Neural cell (in vitro differentiated cells): ENCODE measurements at regions not wholly inside any gene's neighbourhood (a gene's known extent, or its start where the extent isn't known, plus 50 kb on each side); places are given as distances from the start of the nearest gene placed in this dataset.

ENCODE experiments used
- H2AFZ ChIP-seq: fragments of 200-600, 300-800 bp; sonication (generic), shearing (Covaris generic); 2 replicates; pipeline ENCODE4 v1.6.0; 2014; ENCODE audit warnings: low read depth, mild to moderate bottlenecking, antibody characterized with exemption, low read length, moderate library complexity
- H3F3A ChIP-seq: fragments of 200-600 bp; shearing (Covaris generic); 2 replicates; pipeline ENCODE4 v1.6.1; 2016; ENCODE audit warnings: mild to moderate bottlenecking, moderate library complexity, mixed read lengths, antibody characterized with exemption, low read length; ENCODE audit not compliant: insufficient read depth, poor library complexity, severe bottlenecking
- H3K27ac ChIP-seq: fragments of 200-600, 300-800 bp; sonication (generic), shearing (Covaris generic); 2 replicates; pipeline ENCODE4 v1.5.1; 2014; ENCODE audit warnings: mild to moderate bottlenecking, low read length, moderate library complexity
- H3K27me3 ChIP-seq: fragments of 300-800, 200-600 bp; sonication (generic), shearing (Covaris generic); 2 replicates; pipeline ENCODE4 v1.6.0; 2014; ENCODE audit warnings: mild to moderate bottlenecking, low read depth, low read length, moderate library complexity; ENCODE audit not compliant: insufficient read depth
- H3K36me3 ChIP-seq: fragments of 300-800, 200-600 bp; sonication (generic), shearing (Covaris generic); 2 replicates; pipeline ENCODE4 v1.5.1; 2014; ENCODE audit warnings: mild to moderate bottlenecking, antibody characterized with exemption, low read length, moderate library complexity; ENCODE audit not compliant: insufficient read depth
- H3K4me2 ChIP-seq: fragments of 300-800, 200-600 bp; sonication (generic), shearing (Covaris generic); 2 replicates; pipeline ENCODE4 v1.6.0; 2014; ENCODE audit warnings: mild to moderate bottlenecking, low read length
- H3K4me3 ChIP-seq: fragments of 300-800, 200-600 bp; sonication (generic), shearing (Covaris generic); 2 replicates; pipeline ENCODE4 v1.5.1; 2014; ENCODE audit warnings: mild to moderate bottlenecking, low read length, moderate library complexity
- H3K79me2 ChIP-seq: fragments of 200-600 bp; shearing (Covaris generic); replicated peaks from 2 replicates; pipeline ENCODE4 v1.6.0; 2014; ENCODE audit warnings: mild to moderate bottlenecking, low read length, moderate library complexity; ENCODE audit not compliant: insufficient read depth
- H3K9ac ChIP-seq: fragments of 300-800, 200-600 bp; sonication (generic), shearing (Covaris generic); 2 replicates; pipeline ENCODE4 v1.6.1; 2016; ENCODE audit warnings: mild to moderate bottlenecking, low read length, mixed read lengths
- H3K9me2 ChIP-seq: fragments of 200-600 bp; shearing (Covaris generic); 2 replicates; pipeline ENCODE4 v1.6.1; 2016; ENCODE audit warnings: mild to moderate bottlenecking, low read length, mixed read lengths; ENCODE audit not compliant: insufficient read depth
- H3K9me3 ChIP-seq: fragments of 200-600, 300-800 bp; sonication (generic), shearing (Covaris generic); 2 replicates; pipeline ENCODE4 v1.6.1; 2016; ENCODE audit warnings: mild to moderate bottlenecking, mixed run types, low read length, moderate library complexity, mixed read lengths
- H4K20me1 ChIP-seq: fragments of 200-600 bp; shearing (Covaris generic); 2 replicates; pipeline ENCODE4 v1.6.1; 2016; ENCODE audit warnings: mild to moderate bottlenecking, mixed run types; ENCODE audit not compliant: insufficient read depth
- CTCF ChIP-seq: fragments of 450-650 bp; IDR thresholded peaks from 2 replicates; pipeline ENCODE4 v1.5.1; 2014; ENCODE audit warnings: antibody characterized with exemption, mild to moderate bottlenecking, moderate library complexity; ENCODE audit not compliant: poor library complexity, severe bottlenecking
- EP300 ChIP-seq: fragments of 450-650 bp; conservative IDR thresholded peaks from 2 replicates; pipeline ENCODE4 v1.6.1; 2014; ENCODE audit warnings: antibody characterized with exemption, mild to moderate bottlenecking, moderate library complexity; ENCODE audit not compliant: poor library complexity, severe bottlenecking
- EZH2 ChIP-seq: fragments of 200-600, 300-800 bp; shearing (Covaris generic), sonication (generic); IDR thresholded peaks from 2 replicates; pipeline ENCODE4 v1.6.1; 2014; ENCODE audit warnings: antibody characterized with exemption, low read length, borderline replicate concordance, mild to moderate bottlenecking; ENCODE audit not compliant: insufficient read depth, poor library complexity, severe bottlenecking
- MXI1 ChIP-seq: fragments of 450-650 bp; conservative IDR thresholded peaks from 2 replicates; pipeline ENCODE4 v1.6.1; 2014; ENCODE audit warnings: antibody characterized with exemption, mild to moderate bottlenecking; ENCODE audit not compliant: poor library complexity, severe bottlenecking
- POLR2AphosphoS5 ChIP-seq: IDR thresholded peaks from 2 replicates; pipeline ENCODE4 v1.6.1; 2012
- RAD21 ChIP-seq: fragments of 450-650 bp; conservative IDR thresholded peaks from 2 replicates; pipeline ENCODE4 v1.6.1; 2014; ENCODE audit warnings: antibody characterized with exemption, mild to moderate bottlenecking, moderate library complexity
- SMC3 ChIP-seq: fragments of 450-650 bp; conservative IDR thresholded peaks from 2 replicates; pipeline ENCODE4 v1.6.1; 2014; ENCODE audit warnings: antibody characterized with exemption, mild to moderate bottlenecking, moderate library complexity; ENCODE audit not compliant: poor library complexity
- TAF1 ChIP-seq: IDR thresholded peaks from 2 replicates; pipeline ENCODE4 v1.6.1; 2012; ENCODE audit warnings: low read depth
- TF ChIP-seq, protein P1 (sequence below): IDR thresholded peaks from 2 replicates; pipeline ENCODE4 v1.6.1; 2012; ENCODE audit warnings: borderline replicate concordance

DNA sequence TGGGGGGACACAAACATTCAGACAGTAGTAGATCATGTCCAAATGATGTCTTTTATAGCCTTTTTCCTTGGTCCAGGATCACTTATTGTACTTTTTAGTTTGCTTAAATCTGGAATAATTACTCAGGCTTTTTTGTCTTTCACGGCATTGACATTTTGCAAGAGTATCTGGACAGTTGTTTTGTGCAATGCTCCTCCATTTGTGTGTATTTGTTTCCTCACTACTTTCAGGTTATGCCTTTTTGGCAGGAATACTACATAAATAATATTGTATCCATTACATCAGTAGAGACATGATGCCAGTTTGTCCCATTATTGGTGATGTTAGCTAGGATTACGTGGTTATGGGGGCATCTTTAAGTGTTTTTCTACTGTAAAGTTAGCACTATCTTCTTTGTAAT lies 238.3 kb downstream of the MAN2A1 start:
- Histone ChIP-seq H3K36me3 (no peaks in the 10 kb centered on the region), H3K79me2 (no peaks in the 10 kb centered on the region), H3K9me3 (no peaks in the 10 kb centered on the region), H4K20me1 (no peaks in the 10 kb centered on the region), H3K27me3 (no peaks in the 10 kb centered on the region), H3K9ac (no peak overlapping the region), H3F3A (no peaks in the 10 kb centered on the region), H2AFZ (no peak overlapping the region), H3K4me3 (no peak overlapping the region), H3K9me2 (no peaks in the 10 kb centered on the region), H3K4me2 (no peak overlapping the region), H3K27ac (no peak overlapping the region)
- TF ChIP-seq RAD21, result no peak
- no peak for TF ChIP-seq SMC3
- no peak for TF ChIP-seq TAF1
- TF ChIP-seq MXI1, result no peak
- TF ChIP-seq POLR2AphosphoS5, result no peak
- TF ChIP-seq, protein P1, sequence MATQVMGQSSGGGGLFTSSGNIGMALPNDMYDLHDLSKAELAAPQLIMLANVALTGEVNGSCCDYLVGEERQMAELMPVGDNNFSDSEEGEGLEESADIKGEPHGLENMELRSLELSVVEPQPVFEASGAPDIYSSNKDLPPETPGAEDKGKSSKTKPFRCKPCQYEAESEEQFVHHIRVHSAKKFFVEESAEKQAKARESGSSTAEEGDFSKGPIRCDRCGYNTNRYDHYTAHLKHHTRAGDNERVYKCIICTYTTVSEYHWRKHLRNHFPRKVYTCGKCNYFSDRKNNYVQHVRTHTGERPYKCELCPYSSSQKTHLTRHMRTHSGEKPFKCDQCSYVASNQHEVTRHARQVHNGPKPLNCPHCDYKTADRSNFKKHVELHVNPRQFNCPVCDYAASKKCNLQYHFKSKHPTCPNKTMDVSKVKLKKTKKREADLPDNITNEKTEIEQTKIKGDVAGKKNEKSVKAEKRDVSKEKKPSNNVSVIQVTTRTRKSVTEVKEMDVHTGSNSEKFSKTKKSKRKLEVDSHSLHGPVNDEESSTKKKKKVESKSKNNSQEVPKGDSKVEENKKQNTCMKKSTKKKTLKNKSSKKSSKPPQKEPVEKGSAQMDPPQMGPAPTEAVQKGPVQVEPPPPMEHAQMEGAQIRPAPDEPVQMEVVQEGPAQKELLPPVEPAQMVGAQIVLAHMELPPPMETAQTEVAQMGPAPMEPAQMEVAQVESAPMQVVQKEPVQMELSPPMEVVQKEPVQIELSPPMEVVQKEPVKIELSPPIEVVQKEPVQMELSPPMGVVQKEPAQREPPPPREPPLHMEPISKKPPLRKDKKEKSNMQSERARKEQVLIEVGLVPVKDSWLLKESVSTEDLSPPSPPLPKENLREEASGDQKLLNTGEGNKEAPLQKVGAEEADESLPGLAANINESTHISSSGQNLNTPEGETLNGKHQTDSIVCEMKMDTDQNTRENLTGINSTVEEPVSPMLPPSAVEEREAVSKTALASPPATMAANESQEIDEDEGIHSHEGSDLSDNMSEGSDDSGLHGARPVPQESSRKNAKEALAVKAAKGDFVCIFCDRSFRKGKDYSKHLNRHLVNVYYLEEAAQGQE, result no peak
- TF ChIP-seq EZH2, result no peak
- no peak for TF ChIP-seq CTCF

DNA sequence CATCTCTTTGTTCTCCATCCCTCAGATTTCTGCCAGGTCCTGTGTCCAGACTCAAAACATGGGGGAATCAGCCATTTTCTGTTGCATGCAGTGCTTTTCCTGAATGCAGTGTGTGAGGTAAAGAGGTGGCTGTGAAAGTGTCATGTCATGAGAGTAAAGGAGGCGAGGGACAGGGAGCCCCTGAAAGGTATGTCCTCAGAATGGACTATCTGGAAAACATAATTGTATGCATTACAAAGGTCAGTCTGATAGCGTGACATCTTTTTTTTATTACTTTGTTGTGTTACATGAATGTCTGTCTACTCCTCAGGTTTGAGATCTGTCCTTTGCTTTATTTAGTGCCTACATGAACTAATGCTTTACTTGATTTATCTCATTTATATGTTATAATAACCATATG lies 239.1 kb downstream of the MAN2A1 start:
- TF ChIP-seq EP300, result no peak
- TF ChIP-seq SMC3, result no peak
- no peak for TF ChIP-seq MXI1
- no peak for TF ChIP-seq EZH2

GRCh38 chr5:109929376-109929775 lies 239.6 kb downstream of the MAN2A1 start:
- no peak overlapping the region for H3K27ac ChIP-seq
- H3F3A ChIP-seq, result no peaks in the 10 kb centered on the region
- H4K20me1 ChIP-seq, result no peaks in the 10 kb centered on the region
- TF ChIP-seq EP300 (no peak), MXI1 (no peak), SMC3 (no peak)
- H3K9ac ChIP-seq, result no peak overlapping the region
- no peaks in the 10 kb centered on the region for H3K79me2 ChIP-seq
- no peak overlapping the region for H3K4me3 ChIP-seq
- H3K9me3 ChIP-seq, result no peaks in the 10 kb centered on the region
- H3K9me2 ChIP-seq, result no peaks in the 10 kb centered on the region
- no peak overlapping the region for H3K4me2 ChIP-seq
- H3K27me3 ChIP-seq, result no peaks in the 10 kb centered on the region
- H3K36me3 ChIP-seq, result no peaks in the 10 kb centered on the region
- no peak overlapping the region for H2AFZ ChIP-seq

More for the DNA sequence above, 239.1 kb downstream of the MAN2A1 start:
- Histone ChIP-seq H3K36me3 (no peaks in the 10 kb centered on the region), H3K27ac (no peak overlapping the region), H3K9ac (no peak overlapping the region), H3K9me2 (no peaks in the 10 kb centered on the region), H2AFZ (no peak overlapping the region), H3K4me2 (no peak overlapping the region), H3K79me2 (no peaks in the 10 kb centered on the region), H3K4me3 (no peak overlapping the region), H3F3A (no peaks in the 10 kb centered on the region), H3K27me3 (no peaks in the 10 kb centered on the region), H3K9me3 (no peaks in the 10 kb centered on the region), H4K20me1 (no peaks in the 10 kb centered on the region)
